GM19452 (cell line): ENCODE measurements at regions not wholly inside any gene's neighbourhood (a gene's known extent, or its start where the extent isn't known, plus 50 kb on each side); places are given as distances from the start of the nearest gene placed in this dataset.
"Not testable (repeated sequence)": the region's sequence is repeated elsewhere in the genome, so short reads cannot be mapped to it uniquely, and the experiment has no call there.

Experiments
- ATAC-seq: cut with Tn5 transposase; IDR thresholded peaks from one replicate; pipeline ENCODE4 v1.9.1; 2021; ENCODE audit not compliant: unreplicated experiment

DNA sequence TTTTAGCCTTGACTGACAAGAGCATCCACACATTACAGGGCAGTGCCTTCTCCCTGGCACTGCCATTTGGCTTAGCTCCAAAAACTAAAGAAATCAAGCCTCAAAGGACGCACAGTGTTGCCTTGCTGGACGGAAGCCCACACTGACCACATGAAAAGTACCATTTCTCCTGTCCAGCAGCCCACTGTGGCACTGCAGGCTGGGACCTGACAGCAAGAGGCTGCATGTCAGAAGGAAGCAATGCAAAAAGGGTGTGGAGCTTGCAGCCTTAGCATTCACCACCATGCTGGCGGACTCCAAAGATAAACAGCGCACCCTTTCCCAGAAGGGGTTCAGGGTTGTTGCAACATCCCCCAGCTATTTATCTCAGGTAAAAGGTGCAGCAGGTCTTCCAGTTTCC is 109.3 kb upstream of the BMAL1 start:
- no peak for ATAC-seq

DNA sequence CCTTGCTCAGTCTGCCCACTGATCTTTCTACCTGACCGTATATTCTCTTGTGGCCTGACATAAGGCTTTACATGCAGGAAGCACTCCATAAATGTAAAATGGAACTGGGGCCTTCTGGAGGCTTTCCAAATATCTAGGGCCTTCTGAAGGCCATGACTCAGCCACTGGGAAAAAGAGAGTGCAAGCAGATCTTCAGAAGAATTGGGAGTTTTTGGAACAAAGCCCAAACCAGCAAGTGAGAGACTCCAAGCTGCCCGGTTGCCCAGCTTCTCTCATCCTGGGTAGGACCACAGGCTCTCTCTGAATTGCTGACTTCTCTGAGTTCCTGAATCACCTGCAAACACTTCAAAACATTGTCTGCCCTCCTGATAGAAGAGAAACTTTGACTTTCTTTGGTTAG is 107.9 kb upstream of the BMAL1 start:
- ATAC-seq, result no peak

DNA sequence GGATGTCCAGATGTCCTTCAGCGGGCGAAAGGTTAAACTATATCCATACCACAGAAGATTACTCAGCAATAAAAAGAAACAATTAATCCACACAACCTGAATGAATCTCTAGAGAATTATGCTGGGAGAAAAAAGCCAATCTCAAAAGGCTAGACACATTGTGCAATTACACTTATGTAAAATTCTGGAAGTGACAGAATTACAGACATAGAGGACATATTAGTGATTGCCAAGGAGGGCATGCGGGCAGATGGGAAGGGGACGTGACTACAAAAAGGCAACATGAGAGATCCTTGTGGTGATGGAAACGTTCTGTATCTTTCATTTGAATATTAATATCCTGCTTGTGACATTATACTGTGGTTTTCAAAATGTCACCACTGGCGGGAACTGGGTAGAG is 103.5 kb upstream of the BMAL1 start:
- no peak for ATAC-seq

DNA sequence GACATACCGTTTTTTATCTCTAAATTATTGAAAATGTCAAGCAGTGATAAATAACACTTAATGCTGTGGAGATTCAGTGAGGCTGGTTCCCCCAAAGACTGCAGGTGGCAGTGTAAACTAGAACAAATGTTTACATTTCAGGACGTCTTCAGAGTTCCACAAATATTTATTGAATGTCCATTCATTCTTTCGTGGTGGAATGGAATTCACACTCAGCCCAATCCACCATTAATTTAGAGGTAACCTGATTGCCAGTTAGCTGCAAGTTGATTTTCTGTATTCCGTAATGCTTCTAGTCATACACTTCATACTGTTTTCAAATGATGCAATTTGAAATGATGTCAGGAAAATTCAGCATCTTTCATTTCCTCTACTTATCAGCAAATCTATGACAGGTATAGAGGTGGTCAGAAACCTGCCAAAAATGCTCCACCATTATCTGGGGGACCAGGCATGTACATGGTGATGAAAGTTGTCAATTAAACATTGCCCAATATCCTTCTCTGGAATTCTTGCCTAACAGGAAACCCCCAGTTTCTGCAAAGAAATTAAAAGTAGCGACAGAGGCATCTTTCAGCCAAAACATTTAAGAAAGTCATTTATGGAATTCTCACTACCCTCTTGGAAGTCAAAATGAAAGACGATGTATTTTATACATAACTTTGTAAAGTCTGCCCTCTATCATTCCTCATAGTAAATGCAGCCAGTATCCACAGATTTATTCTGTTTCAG is 94.3 kb upstream of the BMAL1 start:
- no peak for ATAC-seq

DNA sequence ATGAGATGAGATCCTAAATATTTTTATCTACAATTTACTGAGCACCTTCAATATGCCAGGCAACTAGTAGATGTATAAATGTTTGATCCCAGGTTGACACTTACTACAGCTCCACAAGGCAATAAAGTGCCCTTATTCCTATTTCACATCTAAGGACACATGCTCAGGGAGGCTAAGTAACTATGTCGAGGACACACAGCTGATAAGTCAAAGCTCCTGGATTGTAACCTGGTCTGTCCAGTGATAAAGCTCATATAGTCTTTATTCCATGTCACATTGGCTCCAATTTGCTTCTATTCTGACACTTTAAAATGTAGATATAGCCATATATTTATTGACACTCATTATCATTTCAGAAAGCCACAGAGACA is 93.8 kb upstream of the BMAL1 start:
- ATAC-seq, result no peak

DNA sequence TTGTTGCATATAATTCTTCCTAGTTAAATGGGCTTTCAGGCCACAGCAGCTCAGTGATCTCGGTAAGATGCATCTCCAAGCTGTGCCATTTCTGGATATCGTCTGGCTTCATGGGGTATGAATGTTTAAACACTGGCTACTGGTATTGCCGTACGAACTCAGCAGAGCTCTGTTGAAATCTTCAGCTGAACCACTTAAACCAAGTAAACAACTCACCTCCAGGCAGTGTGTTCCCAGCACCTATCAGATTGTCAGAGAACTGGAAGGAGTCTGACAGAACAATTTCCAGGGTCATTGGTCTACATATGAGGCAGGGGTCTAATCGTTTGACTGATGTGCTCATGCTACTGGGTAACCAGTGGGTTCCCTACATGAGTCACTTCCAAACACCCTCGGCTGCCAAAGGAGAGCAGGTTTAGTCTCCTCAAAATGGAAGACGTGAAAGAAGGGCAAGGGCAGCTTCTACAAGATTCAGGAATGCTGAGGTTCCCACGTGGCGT is 93.2 kb upstream of the BMAL1 start:
- ATAC-seq, result no peak

DNA sequence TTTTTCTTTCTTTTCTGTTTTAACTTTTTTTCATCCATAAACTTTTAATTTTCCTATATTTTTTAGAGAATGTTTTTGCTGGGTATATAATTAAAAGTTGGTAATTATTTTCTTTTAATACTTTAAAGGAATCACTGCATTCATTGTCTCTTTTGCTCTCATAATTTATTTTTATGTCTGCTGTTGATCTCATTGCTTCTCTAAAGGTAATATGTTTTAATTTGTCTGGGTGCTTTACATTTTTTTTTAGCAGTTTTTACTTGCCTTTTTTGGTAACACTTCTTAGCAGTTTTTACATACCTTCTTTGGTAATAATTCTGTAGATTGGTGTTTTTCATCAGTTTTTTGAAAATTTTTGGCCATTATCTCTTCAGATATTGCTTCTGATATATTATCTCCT is 89.4 kb upstream of the BMAL1 start:
- no peak for ATAC-seq

DNA sequence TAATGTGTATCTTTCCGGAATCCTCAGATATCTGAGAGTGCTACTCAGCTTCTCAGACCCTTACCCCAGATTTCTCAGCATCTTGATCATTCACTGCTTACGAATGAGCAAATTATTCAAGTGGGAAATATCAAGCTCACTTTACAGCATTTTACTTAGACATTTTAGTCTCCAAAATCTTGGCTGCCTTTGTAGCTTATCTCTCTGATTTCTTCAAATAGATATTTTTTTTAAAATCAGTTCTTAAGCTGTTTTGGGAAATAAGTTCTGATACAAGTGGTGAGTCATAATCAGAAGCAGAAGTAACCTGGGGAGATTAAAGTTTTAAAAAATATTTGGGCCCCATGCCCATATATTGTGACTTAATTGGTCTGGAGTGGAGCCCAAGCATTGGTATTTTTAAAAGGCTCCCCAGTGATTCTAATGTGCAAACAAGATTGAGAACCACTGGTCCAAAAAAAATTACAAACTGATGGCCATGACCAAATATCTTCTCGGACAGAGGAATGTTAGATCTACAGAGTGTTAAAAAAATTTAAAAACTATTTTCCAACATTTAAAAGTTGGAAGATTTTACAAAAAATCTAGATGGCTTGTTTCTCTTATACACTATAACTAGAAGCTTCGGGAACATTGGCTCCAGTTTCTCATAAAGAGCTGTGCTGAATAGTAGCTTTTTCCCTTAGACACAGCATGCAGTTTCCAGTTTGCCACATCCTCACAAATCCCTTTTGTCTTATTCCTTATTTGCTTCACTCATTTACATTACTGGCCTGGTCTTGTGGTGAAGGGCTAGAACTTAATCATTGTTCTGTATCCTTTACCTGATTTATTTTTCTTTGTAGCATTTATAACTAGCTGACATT is 87.8 kb upstream of the BMAL1 start:
- ATAC-seq, result no peak

DNA sequence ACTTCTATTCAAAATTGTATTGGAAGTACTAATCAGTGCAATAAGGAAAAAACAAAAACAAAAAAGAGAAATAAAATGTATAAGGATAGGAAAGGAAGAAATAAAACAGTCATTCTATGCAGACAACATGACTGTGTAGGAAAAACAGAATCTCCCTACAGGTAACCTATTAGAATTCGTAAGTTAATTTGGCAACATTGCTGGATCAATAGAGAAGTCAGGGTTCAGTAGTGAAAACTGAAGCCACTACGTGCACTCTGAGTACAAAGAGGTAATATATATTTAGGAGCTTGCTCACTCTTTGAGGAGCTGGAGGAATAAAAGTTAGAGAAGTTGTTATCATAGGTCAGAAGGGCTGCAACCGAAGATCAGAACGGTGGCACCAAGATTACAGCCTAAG is 84.0 kb upstream of the BMAL1 start:
- ATAC-seq, result no peak

DNA sequence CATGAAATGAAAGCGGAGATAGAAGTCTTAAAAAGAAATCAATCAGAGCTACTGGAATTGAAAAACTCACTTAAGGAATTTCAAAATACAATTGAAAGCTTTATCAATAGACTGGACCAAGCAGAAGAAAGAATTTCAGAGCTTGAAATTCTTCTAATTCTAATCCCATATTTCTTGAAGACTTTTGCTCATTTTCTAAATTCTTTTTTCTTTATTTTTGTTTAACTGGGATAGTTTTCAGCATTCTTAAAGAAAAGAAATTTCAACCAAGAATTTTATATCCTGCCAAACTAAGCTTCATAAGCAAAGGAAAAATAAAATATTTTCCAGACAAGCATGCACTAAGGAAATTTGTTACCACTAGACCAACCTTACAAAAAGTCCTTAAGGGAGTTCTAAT is 80.2 kb upstream of the BMAL1 start:
- not testable (repeated sequence) for ATAC-seq

DNA sequence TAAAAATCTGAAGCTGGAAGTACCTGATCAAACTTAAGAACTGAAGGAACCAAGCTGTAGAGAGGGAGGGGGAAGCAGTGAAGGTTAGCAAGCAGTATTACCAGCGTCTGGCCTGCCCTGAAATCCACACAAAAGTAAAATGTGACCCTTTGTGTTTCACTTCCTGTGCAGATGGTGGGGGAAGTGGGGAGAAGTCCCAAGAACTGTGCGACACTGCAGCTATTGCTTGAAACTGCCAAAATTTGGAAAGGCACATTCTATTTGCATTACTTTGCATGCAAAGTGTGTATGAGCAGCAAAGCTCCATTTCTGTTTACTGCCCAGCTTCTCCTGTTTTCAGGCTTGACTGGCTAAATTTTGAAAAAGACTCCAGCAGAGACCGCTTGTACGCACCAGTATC is 72.1 kb upstream of the BMAL1 start:
- no peak for ATAC-seq

DNA sequence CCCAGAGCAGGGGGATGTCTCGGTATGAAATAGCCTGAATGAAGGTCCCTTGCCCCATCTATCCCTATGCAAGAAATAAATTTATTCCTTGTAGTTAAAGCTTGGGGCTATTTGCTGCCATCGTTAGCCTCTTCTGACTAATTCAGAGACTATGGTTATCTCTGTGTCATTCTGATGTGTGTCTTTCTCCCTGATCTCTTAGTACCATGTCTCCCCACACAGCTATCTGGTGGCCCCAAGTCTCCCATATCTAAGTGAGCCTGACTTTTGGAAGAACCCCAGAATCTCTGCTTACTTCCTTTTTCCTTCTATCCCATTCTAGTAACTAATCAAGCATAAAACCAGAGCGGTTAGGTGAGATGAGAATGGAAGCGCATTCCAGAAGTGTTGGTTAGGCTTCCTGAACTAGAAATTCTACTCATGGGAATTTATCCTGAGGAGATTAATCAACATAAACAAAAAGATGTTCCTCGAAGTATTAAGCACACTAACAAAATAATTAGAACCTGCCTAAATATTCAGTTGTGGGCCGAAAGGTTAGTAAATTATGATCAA is 71.4 kb upstream of the BMAL1 start:
- ATAC-seq, result no peak

DNA sequence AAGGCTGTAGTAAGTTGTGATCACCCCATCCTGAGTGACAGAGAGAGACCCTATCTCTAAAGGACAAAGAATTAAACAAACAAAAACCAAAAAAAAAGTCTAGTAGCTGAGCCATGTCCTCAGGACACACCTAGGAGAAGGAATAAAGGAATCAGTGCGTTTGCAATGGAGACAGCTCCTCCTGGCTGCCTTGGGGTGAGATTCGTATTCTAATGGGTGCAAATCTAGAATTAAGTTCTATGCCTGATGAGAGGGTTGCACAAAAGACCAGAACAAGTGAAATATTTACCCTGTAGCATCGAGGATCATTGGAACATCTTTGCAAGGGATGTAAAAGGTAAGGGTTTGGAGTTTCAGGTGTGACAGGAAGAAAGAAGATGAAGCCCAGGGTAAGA is 70.3 kb upstream of the BMAL1 start:
- ATAC-seq, result no peak

DNA sequence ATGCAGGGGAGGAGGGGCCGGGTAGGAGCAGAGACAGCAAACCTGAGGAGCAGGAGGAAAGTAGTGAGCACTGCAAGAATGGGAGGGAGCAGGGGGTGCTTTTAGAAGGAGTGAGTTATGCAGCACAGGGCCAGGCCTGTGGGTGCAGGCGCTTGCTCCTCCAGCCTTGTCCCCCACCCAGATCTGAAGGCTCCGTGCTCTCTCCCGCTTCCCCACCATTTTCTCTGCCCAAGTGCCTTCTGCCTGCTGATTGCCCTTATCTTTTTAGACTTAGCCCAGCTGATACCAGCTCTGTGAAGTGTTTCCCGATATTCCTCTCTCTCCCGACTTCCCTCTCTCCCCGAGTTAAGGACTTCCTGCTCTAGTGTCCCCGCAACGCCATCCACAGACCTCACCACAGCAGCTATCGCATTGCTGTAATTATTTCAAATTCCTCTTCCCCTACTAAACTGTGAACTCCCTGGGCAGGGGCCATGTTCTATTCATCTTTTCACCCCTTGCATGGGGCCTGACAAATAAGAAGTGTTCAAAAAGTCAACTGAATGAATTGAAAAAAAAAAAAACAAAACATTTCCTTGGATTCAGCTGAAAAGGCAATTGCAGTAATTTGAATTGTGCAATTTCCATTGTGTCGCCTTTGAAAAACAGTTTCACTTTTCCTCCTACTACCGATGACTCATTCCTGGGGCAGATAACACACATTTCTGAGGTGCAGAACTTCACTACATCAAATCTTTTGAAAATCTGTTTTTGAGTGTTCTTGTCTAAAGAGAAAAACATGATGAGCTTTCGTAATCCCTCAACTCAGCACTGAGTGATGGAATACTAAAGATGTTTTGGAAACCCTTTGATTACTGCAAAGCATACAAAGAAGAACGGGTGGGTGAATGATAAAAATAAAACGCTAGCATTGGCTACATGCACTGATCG is 69.7 kb upstream of the BMAL1 start:
- no peak for ATAC-seq

DNA sequence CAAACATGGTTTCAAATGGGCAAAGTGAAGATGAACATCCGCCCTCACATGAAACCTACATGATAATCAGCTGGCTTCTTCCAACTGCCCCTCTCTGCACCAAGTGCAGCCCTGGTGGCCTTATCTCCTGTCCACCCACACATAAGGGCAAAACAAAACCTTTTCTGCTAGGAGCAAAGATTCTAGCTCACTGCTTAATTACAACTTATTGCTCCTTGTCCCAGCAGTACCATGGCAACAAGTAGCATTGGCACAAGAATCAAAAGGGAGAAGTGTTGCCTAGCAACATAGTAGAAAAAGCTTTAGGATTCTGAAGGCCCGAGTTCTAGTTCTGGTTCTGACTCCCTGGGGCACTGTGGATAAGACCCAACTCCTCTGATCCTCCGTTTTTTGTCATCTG is 68.7 kb upstream of the BMAL1 start:
- ATAC-seq, result no peak

DNA sequence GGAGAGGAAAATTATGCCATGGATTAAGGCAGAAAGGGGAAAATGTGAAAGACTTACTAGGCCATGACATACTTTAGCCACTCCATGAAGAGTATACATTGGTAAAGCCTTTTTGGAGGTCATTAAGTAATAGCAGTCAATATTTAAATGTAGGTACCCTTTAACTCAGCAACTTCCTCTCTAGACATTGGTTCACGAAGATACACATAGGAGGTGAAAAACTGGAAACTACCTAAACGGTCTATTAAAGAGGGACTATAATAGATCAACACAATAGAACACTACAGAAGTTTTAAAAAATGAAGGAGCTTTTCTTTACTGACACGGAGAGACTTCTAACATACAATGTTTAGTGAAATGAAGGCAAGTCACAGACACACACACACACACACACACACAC is 68.2 kb upstream of the BMAL1 start:
- no peak for ATAC-seq

DNA sequence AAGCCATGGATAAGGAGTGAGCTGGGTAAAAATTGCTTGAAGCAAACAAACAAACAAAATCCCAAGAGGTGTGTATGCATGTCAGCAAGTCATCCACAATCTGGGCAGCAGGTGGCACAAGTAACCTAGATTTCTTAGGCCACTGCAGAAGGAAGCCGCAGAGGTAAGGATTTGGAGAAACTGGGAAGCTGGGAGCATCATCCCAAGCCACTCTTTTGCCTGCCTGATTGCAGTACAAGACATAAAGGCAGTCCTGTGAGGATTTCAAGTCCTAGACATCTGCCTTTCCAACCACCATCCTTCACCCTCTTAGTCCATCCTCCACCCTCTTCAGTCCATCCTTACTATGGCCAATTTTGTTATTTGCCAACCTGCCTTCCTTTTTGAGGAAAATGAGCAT is 67.2 kb upstream of the BMAL1 start:
- ATAC-seq, result no peak

DNA sequence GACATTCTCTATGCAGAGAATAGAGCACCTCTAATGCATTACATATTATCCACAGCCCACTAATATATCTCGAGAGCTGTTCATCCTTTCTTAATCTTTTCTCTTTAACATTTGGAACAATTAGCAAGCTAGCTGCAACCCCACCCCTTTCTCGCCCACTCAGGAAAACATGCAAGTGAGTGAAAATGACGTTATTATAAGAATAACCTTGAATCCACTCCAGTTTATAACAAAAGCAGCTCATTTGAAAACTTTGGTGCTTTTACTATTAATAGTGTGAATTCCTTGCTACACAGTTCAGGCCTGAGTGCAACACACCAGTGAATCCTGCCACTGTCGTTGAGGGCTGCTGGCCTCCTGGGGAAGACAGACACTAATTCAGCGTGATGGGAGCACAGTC is 63.3 kb upstream of the BMAL1 start:
- ATAC-seq, result no peak

DNA sequence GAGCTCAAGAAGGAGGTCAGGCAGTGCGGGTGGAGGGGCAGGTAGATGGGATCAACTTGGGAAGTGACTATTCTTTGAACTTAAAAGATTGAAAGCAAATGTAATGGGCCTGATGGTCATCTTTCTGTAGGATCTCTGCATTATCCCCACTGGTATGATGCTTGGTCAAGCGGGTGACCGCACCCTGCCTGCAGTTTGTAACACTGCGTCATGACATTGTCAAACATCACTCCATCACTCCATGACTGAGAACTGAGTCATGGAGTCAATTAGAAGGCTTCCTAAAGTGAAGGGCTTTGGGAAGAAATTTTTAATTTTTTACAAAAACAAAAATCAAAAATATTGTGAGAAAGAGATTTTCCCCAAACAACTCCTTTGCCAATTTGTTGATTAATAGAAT is 62.4 kb upstream of the BMAL1 start:
- ATAC-seq, result no peak

DNA sequence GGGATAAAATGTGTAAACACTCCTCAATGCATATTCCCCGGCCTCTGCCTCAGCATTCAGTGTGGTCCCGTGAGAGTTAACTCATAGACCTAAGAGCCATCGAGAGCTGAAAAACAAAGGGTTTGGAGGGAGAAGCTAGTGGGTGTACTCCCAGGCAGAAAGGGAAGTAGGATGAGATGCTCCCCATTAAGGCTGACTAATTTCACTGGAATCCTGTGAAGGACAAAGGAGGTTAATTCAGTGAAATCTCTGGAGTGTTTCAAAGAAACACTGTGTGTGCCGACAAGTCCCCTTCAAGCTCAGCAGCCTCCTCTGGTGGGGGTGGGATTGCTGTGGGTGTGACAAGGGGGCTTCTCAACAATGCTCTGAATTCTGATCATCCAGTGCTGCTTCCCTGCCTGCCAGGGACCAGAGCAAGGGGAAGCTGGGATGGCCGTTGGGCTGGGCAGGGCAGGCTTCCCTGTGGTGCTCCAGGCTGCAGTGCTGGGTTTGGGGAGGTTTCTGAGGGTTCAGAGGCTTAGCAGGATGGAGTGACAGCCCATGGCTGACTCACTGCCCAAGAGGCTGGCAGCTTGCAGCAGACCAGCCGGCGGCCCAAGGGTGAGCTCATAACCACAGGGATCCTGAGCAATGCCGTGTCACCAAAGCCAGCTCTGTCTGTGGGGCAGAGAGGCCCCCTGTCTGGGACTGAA is 61.4 kb upstream of the BMAL1 start:
- no peak for ATAC-seq

DNA sequence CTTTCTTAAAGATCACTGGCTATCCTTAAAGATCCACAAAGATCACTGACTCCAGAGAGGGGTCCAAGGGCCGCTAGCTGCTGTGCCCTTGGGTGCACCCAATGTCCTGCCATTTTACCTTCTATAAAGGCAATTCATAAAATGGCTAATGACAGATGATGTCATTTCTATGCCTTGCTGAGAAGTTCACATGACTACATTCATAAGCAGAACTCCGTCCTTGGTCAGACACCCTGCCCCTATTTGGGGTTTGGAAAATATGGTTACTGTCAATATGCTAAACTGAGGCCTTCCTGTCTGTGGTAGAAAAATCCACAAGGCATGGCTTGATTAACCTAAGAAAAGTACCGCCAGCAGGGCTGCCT is 60.9 kb upstream of the BMAL1 start:
- ATAC-seq, result no peak
